Left lung (tissue), 4 donors: ENCODE measurements at regions not wholly inside any gene's neighbourhood (a gene's known extent, or its start where the extent isn't known, plus 50 kb on each side); places are given as distances from the start of the nearest gene placed in this dataset.

Experiments
- ATAC-seq: fragments of 200-7000 bp; cut with Tn5 transposase; one replicate; pipeline ENCODE4 v1.9.1; 2020; ENCODE audit warnings: moderate library complexity
- DNase-seq, 4 donors: peaks; one replicate each; pipeline ENCODE4 v3.0.0-alpha.2; 2013 to 2020
- H3K27ac ChIP-seq, 2 donors: fragments of 200-600 bp; sonication (generic) in 1 of 2; one replicate each; pipeline versions ENCODE4 v1.5.0 to v1.8.0; 2020 to 2021
- H3K27me3 ChIP-seq, 2 donors: fragments of 200-600 bp; sonication (generic) in 1 of 2; one replicate each; pipeline versions ENCODE4 v1.5.0 to v1.8.0; 2020 to 2021
- H3K36me3 ChIP-seq, 2 donors: fragments of 200-600 bp; sonication (generic) in 1 of 2; one replicate each; pipeline versions ENCODE4 v1.5.0 to v1.8.0; 2020 to 2021
- H3K4me1 ChIP-seq, 2 donors: fragments of 200-600 bp; one replicate each; pipeline ENCODE4 v1.8.0; 2021
- H3K4me3 ChIP-seq, 2 donors: fragments of 200-600 bp; sonication (generic) in 1 of 2; one replicate each; pipeline versions ENCODE4 v1.5.0 to v1.8.0; 2020 to 2021; ENCODE audit warnings: mild to moderate bottlenecking in 1 of 2
- H3K9me3 ChIP-seq, 2 donors: fragments of 200-600 bp; sonication (generic) in 1 of 2; one replicate each; pipeline versions ENCODE4 v1.5.0 to v1.8.0; 2020 to 2021
- intact Hi-C, 2 donors: fragments of 100-400 bp; cut with DNase I; formaldehyde crosslinking; loops; one replicate each; pipeline versions ENCODE4 v1.11.2 to v1.14.2; 2022
- TF ChIP-seq, protein P1 (sequence below), 2 donors: fragments of 200-600 bp; sonication (generic) in 1 of 2; IDR thresholded peaks; one replicate each; pipeline versions ENCODE4 v1.5.0 to v1.8.0; 2021; ENCODE audit warnings: antibody characterized with exemption in 2 of 2
- donor health status: DM: no; HTN: yes; CAD: no.
- donor health status: DM: no; HTN: no; CAD: no.

GRCh38 chr2:67725731-67726130 lies 328.6 kb downstream of the ETAA1 start:
- no peak overlapping the region for H3K27ac ChIP-seq
- ATAC-seq (no peak), DNase-seq (no peak)
- no peak overlapping the region for H3K4me3 ChIP-seq
- no peaks in the 10 kb centered on the region for H3K36me3 ChIP-seq
- TF ChIP-seq, protein P1, sequence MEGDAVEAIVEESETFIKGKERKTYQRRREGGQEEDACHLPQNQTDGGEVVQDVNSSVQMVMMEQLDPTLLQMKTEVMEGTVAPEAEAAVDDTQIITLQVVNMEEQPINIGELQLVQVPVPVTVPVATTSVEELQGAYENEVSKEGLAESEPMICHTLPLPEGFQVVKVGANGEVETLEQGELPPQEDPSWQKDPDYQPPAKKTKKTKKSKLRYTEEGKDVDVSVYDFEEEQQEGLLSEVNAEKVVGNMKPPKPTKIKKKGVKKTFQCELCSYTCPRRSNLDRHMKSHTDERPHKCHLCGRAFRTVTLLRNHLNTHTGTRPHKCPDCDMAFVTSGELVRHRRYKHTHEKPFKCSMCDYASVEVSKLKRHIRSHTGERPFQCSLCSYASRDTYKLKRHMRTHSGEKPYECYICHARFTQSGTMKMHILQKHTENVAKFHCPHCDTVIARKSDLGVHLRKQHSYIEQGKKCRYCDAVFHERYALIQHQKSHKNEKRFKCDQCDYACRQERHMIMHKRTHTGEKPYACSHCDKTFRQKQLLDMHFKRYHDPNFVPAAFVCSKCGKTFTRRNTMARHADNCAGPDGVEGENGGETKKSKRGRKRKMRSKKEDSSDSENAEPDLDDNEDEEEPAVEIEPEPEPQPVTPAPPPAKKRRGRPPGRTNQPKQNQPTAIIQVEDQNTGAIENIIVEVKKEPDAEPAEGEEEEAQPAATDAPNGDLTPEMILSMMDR (IDR thresholded peaks at IDR 0.05), result no peak
- H3K4me1 ChIP-seq, result no peaks in the 10 kb centered on the region
- intact Hi-C loops, result no loop called here
- H3K27me3 ChIP-seq, result no peaks in the 10 kb centered on the region
- H3K9me3 ChIP-seq, result peaks cover 0 to 12% of the 10 kb centered on the region in 2 donors

- Histone ChIP-seq H3K27ac (no peak overlapping the region), H3K4me3 (no peak overlapping the region), H3K9me3 (peaks cover 0 to 6% of the 10 kb centered on the region in 2 donors), H3K27me3 (no peaks in the 10 kb centered on the region), H3K36me3 (no peaks in the 10 kb centered on the region), H3K4me1 (no peaks in the 10 kb centered on the region)
- TF ChIP-seq, protein P1 (IDR thresholded peaks at IDR 0.05), result no peak
- intact Hi-C loops, result no loop called here
- ATAC-seq, result no peak
- no peak for DNase-seq
Measured at GRCh38 chr2:67726416-67726815, 329.3 kb downstream of the ETAA1 start.

DNA sequence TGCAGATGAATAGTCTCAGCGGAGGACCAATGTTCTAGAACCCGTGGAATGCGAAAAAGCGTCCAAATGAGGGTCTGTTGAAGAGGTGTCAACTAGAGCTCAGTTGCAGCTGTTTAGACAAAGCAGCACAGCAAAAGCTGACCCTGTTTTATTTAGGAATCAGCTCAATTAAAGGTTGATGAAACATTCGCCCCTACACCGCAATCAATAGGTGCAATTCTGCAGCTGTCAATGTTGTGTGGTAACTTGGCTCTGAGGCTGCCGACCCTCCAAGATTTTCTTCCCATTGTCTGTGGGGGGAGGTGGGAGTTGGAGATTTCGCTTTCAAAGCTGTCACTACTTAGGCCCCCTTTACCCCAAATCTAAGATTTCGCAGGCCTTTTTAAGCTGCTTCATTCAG lies 330.0 kb downstream of the ETAA1 start:
- DNase-seq, result no peak
- Histone ChIP-seq H3K9me3 (no peaks in the 10 kb centered on the region), H3K27me3 (no peaks in the 10 kb centered on the region), H3K4me1 (no peaks in the 10 kb centered on the region), H3K27ac (no peak overlapping the region), H3K4me3 (no peak overlapping the region), H3K36me3 (no peaks in the 10 kb centered on the region)
- intact Hi-C loops, result no loop called here
- ATAC-seq, result no peak
- TF ChIP-seq, protein P1 (IDR thresholded peaks at IDR 0.05), result no peak

GRCh38 chr2:67727623-67728022 lies 330.5 kb downstream of the ETAA1 start:
- TF ChIP-seq, protein P1 (IDR thresholded peaks at IDR 0.05), result no peak
- H3K27ac ChIP-seq, result no peak overlapping the region
- intact Hi-C loops, result no loop called here
- H3K36me3 ChIP-seq, result no peaks in the 10 kb centered on the region
- no peak for ATAC-seq
- H3K4me1 ChIP-seq, result no peaks in the 10 kb centered on the region
- no peaks in the 10 kb centered on the region for H3K9me3 ChIP-seq
- H3K27me3 ChIP-seq, result no peaks in the 10 kb centered on the region
- H3K4me3 ChIP-seq, result no peak overlapping the region
- no peak for DNase-seq

DNA sequence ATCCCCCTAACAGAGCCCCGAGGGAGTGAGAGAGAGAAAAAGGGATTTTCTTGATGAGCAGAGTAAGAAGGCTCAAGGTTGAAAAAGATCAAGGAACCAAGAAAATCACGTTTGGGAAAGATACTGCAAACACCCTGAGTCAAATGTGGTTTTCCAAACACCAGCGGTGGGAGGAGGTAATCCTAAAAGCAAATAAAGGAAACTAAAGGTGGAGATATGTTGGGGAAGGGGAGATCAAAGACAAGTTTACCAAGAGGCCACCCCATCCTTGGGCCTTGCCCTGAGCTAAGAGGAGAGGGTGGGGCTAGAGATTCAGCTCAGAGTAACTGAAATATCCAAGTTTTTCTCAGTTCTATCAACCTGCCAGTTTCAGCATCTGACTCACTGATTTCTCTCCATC lies 332.3 kb downstream of the ETAA1 start:
- intact Hi-C loops, result no loop called here
- Histone ChIP-seq H3K27me3 (no peaks in the 10 kb centered on the region), H3K4me1 (no peaks in the 10 kb centered on the region), H3K36me3 (no peaks in the 10 kb centered on the region), H3K9me3 (no peaks in the 10 kb centered on the region), H3K4me3 (no peak overlapping the region), H3K27ac (no peak overlapping the region)
- ATAC-seq, result no peak
- TF ChIP-seq, protein P1 (IDR thresholded peaks at IDR 0.05), result no peak
- no peak for DNase-seq
